Sciatic nerve (tissue), 2 donors: ENCODE measurements at regions not wholly inside any gene's neighbourhood (a gene's known extent, or its start where the extent isn't known, plus 50 kb on each side); places are given as distances from the start of the nearest gene placed in this dataset.

Source experiments
- ATAC-seq: fragments of 200-7000 bp; cut with Tn5 transposase; one replicate; pipeline ENCODE4 v1.9.1; 2020; ENCODE audit warnings: mild to moderate bottlenecking, moderate library complexity
- DNase-seq: peaks from one replicate; pipeline ENCODE4 v3.0.0-alpha.2; 2020; ENCODE audit warnings: low spot score
- intact Hi-C: fragments of 100-400 bp; cut with DNase I; formaldehyde crosslinking; loops from one replicate; pipeline ENCODE4 v1.14.2; 2022
- donor health status: DM: no; HTN: no; CAD: no.
- donor health status: DM: no; HTN: no; CAD: no.

DNA sequence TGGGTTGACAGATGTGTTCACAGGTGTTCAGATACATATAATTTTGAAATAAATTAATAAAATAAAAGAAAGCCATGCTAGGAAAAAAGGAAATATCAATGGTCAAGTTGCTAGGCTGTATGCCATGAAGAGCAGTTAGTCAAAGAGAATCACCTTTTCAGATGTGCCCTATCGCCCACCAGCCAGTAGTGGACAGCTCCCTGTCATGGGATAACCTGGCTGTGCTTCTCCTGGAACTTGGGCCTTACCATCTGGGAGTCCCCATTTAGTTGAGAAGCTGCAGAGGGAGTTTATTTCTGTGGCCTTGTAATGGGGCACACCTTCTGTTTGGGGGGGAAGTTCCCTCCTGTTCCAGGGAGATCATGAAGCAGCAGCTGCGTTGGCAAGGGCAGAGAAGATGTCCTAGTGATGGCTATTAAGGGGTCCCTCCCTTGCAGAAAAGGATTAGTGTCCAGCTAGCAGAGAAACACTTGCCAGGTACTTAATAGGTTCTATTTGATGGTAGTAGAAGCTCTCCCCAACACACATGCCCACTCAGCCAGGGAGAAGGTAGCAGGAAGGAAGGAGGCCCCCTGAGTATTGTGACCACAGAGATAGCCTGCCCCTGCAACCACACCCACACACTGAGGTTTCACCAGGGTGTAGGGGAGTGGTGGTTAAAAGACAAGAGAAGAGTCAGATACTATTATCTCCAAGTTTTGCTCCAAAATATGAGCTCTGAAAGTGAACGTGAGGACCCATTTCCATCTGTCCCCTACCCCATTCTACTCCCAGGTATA lies 117.7 kb downstream of the B3GNT2 start:
- ATAC-seq (no peak), DNase-seq (no peak)
- intact Hi-C loops, result no loop called here

DNA sequence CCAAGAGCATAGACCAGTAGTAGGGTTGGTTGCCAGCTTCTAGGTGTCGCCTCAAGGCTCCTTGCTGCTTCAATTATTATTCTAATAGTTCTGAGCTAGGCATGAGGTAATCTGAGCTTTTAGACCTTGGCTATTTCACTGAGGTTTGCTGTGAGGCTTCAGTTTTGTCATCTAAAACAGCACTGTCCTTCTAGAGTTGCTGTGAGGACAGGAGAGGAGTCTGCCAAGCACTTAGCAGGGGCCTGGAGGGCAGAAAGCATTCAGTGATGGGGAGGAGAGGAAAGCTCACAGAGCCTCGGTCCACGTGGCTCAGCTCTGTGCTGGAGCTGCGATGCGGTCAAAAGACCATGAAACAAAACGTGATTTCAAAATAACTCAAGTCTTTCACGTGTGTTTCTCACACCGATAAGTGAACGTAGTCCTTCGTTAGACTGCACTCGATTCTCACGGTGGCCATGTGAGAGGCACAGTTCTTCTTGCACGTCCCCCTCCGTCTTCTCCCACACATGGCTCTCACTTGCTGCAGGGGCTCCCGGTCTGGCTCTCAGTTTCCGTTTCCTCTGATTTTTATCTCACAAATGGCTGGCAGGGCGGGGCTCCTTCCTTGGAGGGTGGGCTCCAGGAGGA lies 113.7 kb downstream of the B3GNT2 start:
- ATAC-seq (peak; percentile 59), DNase-seq (no peak)
- intact Hi-C loops, result no loop called here

DNA sequence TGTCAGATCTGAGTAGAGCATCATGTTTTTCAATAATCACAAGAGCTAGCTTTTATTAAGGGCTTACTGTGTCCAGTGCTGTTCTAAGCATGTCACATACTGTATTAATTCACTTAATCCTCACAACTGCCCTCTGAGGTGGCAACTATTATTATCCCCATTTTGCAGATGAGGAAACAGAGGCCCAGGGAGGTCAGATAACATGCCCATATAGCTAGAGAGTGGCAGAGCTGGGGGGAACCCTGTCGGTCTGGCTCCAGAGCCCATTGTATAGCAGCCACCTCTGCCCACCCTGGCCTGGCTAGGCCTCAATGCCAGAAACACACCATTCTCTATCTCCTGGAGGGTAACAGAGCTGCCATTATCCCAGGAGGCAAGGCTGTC lies 113.2 kb downstream of the B3GNT2 start:
- DNase-seq (no peak), ATAC-seq (no peak)
- intact Hi-C loops, result no loop called here

- intact Hi-C loops, result no loop called here
- DNase-seq (no peak), ATAC-seq (no peak)
Observed at GRCh38 chr2:62307469-62308389, 111.8 kb downstream of the B3GNT2 start.

GRCh38 chr2:62306751-62307468 lies 111.0 kb downstream of the B3GNT2 start:
- ATAC-seq (no peak), DNase-seq (no peak)
- intact Hi-C loops, result no loop called here

DNA sequence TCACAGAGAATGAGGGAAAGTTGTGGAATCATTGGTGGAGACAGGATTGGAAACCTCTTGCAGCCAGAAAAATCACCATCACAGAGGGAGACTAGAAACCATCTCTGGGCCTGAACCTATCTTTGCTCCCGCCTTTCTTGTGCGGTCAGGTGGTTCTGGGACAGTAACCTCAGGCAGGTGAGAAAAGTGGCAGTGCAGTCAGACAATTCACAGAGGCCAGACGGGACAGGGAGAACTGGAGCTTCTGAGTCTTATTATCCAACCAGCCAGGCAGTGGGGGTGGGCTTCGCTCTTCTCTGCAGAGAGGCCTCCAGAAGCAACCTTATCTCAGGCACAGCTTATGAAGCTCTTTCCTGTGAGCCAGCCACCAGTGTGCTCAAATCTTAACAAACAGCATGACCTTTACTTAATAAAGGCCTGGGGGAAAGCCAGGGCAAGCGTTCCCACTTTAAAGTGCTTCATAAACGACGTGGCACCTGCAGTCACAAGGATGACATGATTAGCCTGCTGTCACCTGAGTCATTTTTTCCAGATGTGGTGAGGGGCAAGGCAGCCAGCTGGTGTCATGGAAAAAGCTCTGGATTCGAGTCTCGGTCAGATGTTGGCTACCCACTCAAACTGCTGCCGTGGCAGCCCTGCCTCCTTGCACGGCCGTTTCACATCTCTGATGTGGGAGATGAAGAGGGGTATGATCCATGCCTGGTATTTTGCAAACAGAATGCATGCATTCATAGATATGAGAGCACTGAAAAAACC lies 109.7 kb downstream of the B3GNT2 start:
- ATAC-seq (no peak), DNase-seq (no peak)
- intact Hi-C loops, result no loop called here

DNA sequence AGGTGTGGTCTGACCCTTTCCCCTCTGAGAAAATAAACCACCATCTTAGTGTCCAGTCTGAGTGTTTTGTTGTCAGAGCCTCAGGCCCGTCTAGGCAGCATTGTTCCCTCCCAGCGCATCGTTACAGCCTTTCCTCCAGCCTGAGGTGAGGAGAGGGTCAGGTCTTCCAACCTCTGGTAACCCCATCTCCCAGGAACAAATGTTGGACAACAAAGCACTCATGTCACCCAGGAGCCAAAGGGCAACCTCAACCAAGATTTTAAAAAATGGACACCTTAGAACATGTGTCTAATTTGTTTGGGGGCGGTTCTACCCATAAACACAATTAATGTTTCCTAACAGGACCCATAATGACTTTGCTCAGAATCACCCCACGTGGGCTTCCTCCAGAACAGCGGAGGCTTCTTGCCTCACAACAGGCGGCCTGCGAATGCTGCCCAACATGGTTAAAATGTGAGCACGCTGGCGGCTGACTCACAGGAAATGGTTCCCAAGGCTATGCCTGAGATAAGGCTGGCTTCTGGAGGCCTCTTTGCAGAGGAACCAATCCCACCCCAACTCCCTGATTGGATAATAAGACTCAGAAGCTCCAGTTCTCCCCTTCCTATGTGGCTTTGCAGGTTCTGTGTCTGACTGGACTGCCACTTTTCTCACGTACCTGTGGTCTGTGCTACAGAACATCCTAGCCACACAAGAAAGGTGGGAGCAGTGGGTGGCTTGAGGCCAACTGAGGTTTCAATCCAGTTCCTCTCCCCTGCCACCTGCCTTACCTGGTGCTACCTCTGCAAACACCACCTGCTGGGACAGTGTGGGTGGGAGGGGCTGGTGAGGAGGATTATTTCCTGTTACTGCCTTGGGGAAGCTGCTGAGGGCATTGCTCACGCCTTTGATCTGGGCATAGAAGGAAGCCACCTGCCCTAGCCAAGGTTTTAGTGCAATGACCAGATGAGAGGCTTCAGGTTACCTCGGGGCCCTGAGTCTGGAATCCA lies 108.8 kb downstream of the B3GNT2 start:
- intact Hi-C loops, result no loop called here
- no peak for DNase-seq
- peak; percentile 32 for ATAC-seq

DNA sequence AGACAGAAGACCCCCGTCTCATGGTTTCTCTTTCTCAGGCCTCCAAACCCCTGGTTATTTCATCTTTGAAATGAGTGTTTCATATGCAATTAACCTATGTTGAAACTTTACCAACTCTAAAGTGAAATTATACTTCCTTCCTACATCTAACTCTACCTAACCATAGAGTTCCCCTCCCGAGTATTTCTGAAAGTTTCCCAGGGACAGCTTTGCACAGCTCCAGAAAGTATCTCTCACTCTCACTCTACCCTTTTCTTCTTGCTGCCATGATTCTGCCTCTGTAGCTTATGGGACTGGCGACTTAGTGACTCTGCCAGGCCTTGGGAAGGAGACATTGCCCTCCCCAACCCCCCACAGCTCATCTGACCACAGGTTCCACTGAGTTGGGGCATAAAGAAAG lies 107.9 kb downstream of the B3GNT2 start:
- ATAC-seq, result no peak
- DNase-seq, result no peak
- intact Hi-C loops, result no loop called here

GRCh38 chr2:62302631-62303435 lies 106.9 kb downstream of the B3GNT2 start:
- no peak for ATAC-seq
- intact Hi-C loops, result no loop called here
- no peak for DNase-seq

GRCh38 chr2:62300925-62301324 lies 105.0 kb downstream of the B3GNT2 start:
- intact Hi-C loops, result no loop called here
- no peak for ATAC-seq
- DNase-seq, result no peak

DNA sequence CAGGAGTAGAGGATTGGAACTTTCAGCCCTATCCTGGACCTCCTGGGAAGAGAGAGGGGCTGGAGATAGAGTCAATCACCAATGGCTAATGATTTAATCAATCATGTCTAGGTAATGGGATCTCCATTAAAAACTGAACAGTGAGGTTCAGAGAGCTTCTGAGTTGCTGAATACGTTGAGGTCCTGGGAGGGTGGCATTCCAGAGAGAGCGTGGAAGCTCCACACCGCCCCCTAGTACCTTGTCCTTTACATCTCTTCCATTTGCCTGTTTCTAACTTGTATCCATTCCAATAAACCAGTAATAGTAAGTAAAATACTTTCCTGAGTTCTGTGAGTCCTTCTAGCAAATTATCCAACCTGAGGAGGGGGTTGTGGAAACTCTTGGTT lies 101.7 kb downstream of the B3GNT2 start:
- DNase-seq, result no peak
- intact Hi-C loops, result no loop called here
- no peak for ATAC-seq

DNA sequence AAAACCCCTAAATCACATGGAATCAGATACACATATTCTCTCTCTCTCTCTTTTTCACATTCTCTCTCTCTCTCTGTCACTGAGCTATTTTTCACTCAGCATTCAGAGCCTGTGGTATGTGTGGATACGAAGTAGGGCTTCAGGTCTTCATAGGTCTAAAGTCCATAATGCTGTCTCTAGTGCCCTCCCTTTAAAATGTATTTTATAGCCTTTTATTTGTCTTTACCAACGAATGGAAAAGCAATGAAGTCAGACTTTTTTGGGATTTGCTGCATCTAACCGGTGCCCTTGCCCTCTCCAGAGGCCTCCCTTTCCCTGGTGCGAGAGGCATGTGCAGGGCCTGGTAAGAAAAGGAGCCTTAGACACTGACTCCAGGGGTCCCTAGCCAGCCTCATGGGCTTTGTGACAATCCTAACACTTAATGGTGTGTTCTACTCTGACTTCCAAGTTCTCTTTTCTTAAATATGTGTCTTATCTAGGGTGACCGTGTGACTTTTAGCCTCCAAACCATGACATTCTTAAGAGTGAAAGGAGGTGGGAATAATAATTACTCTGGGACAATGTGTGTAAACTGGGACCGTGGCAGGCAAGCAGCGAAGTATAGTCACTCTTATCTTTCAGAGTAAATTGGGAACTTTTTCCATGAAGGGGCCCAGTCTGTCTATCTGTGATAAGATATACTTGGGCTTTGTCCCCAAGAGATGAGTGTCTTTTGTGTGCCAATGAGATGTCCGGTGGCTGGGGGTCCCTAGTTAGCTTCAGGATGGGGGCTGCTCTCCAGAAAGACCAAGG lies 101.1 kb downstream of the B3GNT2 start:
- no peak for ATAC-seq
- no peak for DNase-seq
- intact Hi-C loops, result no loop called here

DNA sequence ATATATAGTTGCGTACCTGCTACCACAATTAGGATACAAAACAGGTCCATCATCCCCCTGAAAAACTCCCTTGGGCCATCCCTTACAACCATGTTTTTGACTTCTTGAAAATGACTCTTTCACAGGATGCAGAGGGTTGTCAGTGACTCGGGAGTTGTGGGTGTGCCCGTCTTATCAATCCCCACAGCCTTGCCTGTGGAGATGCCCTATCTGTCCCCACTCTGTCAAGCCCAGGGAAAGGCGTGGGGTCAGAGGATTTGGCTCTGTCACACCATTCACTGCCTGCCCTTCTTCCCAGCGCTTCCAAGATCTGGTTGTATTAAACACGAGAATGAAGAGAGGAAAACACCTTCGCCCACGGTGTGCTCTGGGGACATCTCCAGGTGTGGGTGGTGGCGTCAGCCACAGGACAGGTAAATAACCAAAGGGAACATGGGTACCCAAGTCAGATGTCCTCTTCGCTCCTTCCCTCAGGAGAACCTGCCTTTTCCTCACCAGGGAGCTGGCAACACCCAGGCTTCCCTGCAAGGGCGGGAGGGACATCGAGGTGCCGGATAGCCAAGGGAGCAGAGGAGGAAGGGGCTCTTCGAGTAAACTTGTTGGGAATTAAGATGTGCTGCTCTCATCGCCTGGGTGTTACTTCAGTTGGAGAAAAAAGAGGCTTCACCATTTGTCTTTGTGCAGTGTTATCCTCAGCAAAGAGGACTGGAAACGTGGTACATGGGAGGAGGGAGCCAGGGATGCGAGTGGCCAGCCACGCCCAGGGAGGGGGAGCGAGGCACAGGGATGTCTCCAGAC lies 100.3 kb downstream of the B3GNT2 start:
- DNase-seq, result no peak
- intact Hi-C loops, result no loop called here
- no peak for ATAC-seq

GRCh38 chr2:62293490-62294271 lies 97.8 kb downstream of the B3GNT2 start:
- DNase-seq (peak; percentile 67), ATAC-seq (peak; percentile 76)
- intact Hi-C loops, result no loop called here

DNA sequence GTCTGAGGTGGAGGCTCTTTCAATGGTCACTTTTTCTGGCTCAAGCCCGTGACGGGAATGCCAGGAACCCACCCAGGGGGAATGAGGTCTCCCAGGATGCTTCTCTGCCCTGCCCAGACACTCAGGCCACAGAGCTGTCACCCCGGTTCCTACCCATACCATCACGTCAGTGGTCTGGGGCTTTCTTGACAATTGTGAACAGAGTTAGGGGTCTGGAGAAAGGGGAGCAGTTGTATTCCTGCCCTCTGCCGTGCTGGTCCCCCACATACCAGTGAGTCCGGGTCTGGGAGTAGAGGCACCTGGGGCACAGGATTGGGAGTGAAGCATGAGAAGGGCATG lies 97.2 kb downstream of the B3GNT2 start:
- DNase-seq (no peak), ATAC-seq (peak; percentile 32)
- intact Hi-C loops, result no loop called here
